NOMO-1 treated with dmso at 0.1 percent for 144 hours (cell line): ENCODE measurements at regions not wholly inside any gene's neighbourhood (a gene's known extent, or its start where the extent isn't known, plus 50 kb on each side); places are given as distances from the start of the nearest gene placed in this dataset.
"Not testable (repeated sequence)": the region's sequence is repeated elsewhere in the genome, so short reads cannot be mapped to it uniquely, and the experiment has no call there.

Experiments
- DNase-seq: peaks from one replicate; lab custom pipeline; 2025; ENCODE audit not compliant: unreplicated experiment; lab: John Stamatoyannopoulos, UW

DNA sequence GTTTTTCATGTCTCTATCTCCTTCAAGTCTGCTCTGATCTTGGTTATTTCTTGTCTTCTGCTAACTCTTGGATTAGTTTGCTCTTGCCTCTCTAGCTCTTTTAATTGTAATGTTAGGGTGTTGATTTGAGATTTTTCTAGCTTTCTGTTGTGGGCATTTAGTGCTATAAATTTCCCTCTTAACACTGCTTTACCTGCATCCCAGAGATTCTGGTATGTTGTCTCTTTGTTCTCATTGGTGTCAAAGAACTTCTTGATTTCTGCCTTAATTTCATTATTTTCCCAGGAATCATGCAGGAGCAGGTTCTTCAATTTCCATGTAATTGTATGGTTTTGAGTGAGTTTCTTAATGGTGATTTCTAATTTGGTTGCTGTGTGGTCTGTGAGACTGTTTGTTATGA is 128.5 kb upstream of the ZNF267 start:
- not testable (repeated sequence) for DNase-seq

DNA sequence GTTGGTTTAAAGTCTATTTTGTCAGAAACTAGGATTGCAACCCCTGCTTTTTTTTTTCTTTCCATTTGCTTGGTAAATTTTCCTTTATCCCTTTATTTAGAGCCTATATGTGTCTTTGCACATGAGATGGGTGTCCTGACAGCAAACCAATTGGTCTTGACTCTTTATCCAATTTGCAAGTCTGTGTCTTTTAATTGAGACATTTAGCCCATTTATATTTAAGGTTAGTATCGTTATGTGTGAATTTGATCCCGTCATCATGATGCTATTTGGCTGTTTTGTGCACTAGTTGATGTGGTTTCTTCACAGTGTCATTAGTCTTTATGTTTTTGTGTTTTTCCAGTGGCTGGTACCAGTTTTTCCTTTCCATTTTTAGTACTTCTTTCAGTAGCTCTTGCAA is 127.7 kb upstream of the ZNF267 start:
- DNase-seq = no peak

DNA sequence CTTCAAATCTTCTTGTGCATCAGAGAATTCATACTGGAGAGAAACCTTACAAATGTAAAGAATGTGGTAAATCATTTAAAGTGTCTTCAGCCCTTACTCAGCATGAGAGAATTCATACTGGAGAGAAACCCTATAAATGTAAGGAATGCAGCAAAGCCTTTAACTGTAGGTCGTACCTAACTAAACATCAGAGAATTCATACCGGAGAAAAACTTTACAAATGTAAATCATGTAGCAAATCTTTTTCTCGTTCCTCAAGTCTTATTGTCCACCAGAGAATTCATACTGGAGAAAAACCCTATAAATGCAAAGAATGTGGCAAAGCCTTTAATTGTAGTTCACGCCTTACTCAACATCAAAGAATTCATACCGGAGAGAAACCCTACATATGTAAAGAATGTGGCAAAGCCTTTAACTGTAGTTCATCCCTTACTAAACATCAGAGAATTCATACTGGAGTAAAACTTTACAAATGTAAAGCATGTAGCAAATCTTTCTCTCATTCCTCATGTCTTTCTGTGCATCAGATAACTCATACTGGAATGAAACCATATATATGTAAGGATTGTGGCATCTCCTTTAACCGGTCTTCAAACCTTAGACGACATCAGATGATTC is 118.5 kb upstream of the ZNF267 start:
- DNase-seq = no peak

DNA sequence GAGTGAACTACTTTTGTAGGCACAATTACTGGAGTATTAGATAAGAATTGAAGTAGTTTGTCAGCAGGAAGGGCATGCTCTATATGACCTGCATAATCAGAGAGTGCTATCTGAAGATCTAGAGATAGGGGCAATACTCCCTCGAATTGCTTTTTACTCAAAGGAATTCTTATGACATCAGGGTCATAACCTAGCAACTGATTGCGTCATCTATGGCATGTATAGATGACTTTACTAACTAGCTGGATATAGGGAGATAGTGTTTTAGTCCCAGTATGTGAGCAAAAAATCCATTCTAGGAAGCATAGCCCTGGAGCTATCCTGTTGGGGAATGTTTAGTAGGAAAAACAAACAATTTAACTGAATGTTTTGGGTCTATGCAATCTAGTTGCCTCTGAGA is 109.5 kb upstream of the ZNF267 start:
- DNase-seq = no peak

DNA sequence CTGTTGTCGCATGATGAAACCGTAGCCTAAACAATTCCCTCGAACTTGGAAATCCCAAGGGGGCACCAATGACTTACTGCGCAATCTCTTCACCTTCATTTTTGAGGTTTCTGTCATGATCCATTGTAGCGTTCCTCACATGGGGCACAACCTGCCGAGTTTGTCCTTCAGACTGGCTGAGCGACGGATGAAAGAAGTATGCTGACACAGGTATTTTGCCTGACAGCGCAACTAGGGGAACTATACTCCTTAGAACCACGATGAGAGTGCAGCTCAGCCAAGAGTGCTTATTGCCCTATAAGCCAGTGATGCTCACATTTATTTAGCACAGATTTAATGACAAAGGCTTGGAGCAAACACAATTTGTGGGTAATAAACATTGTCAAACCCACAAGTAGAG is 106.3 kb upstream of the ZNF267 start:
- no peak for DNase-seq

DNA sequence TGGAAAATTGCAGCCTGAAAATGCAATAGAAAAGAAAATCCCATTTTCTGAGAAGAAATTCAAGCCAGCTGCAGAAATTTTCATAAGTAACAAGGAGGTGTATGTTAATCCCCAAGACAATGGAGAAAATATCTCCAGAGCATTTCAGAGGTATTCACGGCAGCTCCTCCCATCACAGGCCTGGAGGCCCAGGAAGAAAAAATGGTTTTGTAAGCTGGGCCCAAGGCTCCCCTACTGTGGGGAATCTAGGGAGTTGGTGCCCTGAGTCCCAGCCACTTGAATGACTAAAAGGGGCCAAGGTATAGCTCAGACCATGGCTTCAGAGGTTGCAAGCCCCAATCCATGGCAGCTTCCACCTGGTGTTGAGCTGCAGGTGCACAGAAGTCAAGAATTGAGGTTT is 93.3 kb upstream of the ZNF267 start:
- DNase-seq = no peak

DNA sequence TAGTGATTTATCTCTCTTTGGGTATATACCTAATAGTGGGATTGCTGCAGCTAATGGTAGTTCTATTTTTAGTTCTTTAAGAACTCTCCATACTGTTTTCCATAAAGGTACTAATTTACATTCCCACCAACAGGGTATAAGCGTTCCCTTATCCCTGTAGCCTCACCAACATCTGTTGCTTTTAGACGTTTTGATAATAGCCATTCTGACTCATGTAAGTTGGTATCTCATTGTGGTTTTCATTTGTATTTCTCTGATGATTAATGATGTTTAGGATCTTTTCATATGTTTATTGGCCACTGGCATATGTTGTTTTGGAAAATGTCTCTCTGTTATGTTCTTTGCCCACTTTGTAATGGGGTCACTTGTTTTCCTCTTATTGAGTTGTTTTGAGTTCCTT is 88.5 kb upstream of the ZNF267 start:
- DNase-seq = no peak

DNA sequence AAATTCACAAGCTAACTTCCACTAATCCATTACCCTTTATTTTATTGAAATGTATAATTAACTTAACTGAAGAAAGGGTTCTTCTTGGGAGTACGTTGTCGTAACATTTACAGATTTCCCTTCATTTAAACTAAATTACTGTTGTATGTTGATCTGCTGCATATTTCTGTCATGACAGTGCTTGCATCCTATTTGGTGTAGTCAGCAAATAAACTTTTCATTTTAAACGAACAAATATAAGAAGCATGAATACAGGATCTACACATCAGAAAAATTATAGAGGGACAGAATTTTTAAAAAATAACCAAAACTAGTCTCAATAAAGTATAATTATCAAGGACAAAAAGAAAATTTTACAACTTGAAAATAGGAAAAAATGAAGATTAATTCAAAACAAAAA is 66.5 kb upstream of the ZNF267 start:
- no peak for DNase-seq

DNA sequence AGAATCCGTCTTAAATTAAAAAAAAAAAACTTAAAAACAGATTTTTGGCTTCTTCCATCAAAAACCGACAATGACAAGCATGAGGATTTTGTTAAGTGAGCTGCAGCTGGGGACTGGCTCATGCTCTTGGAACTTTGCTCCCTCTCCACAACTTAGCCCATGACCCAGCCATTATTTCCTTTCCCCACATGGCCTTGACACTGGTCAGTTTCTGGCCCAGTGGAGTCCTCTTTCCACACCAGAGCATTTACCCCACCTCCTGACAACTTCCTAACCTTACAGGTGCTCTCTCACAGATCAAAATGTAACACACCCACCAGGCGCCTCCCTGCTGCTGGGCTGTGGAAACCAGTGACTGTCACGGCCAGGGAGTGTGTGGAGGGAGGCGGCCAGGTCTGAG is 62.7 kb upstream of the ZNF267 start:
- DNase-seq = no peak

DNA sequence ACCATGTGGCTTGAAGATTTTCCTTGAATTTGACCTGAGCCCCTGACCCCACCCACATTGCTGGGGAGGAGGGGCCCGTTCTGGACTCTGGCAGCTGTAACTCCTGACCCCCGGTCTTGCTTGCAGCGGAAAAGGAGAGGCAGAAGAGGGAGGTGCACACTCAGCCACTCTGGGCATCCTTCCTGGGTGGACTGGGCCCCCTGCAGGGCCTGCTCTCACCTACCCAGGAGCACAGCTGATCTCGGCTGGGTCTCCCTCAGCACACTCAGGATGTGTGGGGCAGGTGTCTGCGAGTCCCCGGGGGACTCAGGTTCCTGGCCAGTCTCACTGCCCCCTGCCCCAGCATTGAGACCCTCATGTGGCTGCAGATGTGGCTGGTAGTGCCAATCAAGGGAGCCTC is 57.5 kb upstream of the ZNF267 start:
- not testable (repeated sequence) for DNase-seq

DNA sequence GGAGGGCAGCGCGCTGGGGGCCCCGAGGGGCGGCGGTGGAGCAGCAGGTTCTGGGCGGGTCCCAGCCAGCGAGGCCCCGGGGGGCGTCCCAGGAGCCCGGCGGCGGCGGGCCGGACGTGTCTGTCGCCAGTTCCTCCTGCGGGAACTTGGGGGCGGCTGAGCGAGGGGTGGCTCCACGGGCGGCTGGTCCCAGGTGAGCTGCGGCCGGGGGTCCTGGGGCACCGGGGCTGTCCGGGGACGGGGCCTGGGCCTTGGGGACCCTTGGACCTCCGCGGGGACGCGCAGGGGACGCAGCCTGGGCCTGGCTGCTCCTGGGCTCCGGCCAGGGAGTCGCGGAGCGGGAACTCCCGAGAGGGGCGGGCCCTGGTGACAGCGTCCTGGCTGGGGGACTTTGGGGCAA is 54.2 kb upstream of the ZNF267 start:
- DNase-seq = no peak

DNA sequence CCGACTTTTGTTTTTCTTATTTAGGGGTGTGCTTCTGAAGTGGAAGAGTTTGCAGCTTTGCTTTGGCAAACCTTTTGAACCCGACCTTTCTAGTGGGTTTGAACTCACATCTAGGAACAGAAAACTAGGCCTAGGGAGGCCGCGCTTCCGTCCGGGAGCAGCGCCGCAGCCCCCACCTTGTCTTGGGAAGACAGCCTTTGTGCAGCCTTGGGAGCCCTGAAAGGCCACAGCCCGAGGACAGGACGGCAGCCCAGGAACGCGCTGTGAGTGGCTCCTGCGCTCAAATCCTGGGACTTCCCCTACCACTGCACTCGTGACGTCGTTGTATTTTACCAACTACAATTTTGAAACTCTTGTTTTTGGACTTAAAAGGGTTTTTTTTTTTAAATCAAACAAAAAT is 53.7 kb upstream of the ZNF267 start:
- DNase-seq = no peak
